ENCODE measurements at regions not wholly inside any gene's neighbourhood (a gene's known extent, or its start where the extent isn't known, plus 50 kb on each side); places are given as distances from the start of the nearest gene placed in this dataset.
"Not testable (repeated sequence)": the region's sequence is repeated elsewhere in the genome, so short reads cannot be mapped to it uniquely, and the experiment has no call there.

DNA sequence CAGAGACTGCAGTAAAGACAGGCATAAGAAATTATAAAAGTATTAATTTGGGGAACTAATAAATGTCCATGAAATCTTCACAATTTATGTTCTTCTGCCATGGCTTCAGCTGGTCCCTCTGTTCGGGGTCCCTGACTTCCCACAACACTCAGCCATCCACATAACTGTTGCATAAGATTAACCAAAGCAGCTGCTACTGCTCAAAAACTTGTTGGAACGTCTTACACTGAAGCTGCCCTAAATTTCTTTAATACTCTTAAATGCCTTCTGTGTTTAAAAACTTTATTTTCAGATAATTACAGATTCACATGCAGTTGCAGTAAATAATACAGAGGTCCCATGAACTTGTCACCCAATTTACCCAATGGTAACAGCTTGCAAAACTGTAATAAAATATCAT, 193.1 kb upstream of the DTNA start:
- H3K9me3 Mint-ChIP-seq: peaks cover 12% of the 10 kb centered on the region
- H3K4me3 Mint-ChIP-seq, H3K27ac Mint-ChIP-seq, H3K27me3 Mint-ChIP-seq, H3K36me3 Mint-ChIP-seq, H3K4me1 Mint-ChIP-seq, DNase-seq: not testable (repeated sequence)

- Mint-ChIP-seq H3K4me3 (no peak overlapping the region), H3K9me3 (peaks cover 6% of the 10 kb centered on the region)
These were observed 189.1 kb upstream of the DTNA start for GRCh38 chr18:34521040-34521439.

GRCh38 chr18:34522603-34523002, 187.5 kb upstream of the DTNA start:
- H3K4me1 Mint-ChIP-seq: no peaks in the 10 kb centered on the region
- no peak overlapping the region for H3K27ac Mint-ChIP-seq
- H3K9me3 Mint-ChIP-seq: peaks cover 4% of the 10 kb centered on the region
- H3K27me3 Mint-ChIP-seq: no peaks in the 10 kb centered on the region
- H3K36me3 Mint-ChIP-seq: no peaks in the 10 kb centered on the region
- H3K4me3 Mint-ChIP-seq: no peak overlapping the region
- DNase-seq: no peak

More at GRCh38 chr18:34521040-34521439, 189.1 kb upstream of the DTNA start:
- DNase-seq: no peak
- H3K27me3 Mint-ChIP-seq: no peaks in the 10 kb centered on the region
- no peaks in the 10 kb centered on the region for H3K36me3 Mint-ChIP-seq
- no peaks in the 10 kb centered on the region for H3K4me1 Mint-ChIP-seq
- H3K27ac Mint-ChIP-seq: no peak overlapping the region

DNA sequence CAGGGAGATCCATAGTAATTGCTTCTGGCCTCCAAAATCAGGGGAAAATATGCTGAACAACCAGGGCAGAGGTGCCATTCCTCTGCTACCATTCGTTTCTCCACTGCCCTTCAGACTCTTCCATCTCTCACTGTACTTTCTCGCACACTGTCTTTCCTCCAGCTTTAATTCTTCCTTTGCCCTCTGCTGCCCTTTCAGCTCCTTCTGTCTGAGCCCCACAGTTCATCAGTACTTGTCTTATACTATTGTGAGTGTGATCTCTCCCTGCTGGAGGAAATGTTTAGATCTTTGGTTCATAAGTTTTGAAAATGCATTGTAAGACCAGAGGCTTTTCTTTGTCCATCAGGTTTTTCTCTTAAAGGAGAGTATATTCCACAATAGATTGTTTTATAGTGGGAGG, 184.9 kb upstream of the DTNA start:
- H3K27me3 Mint-ChIP-seq: no peaks in the 10 kb centered on the region
- no peak overlapping the region for H3K4me3 Mint-ChIP-seq
- H3K36me3 Mint-ChIP-seq: no peaks in the 10 kb centered on the region
- H3K27ac Mint-ChIP-seq: no peak overlapping the region
- peaks cover 2% of the 10 kb centered on the region for H3K9me3 Mint-ChIP-seq
- no peaks in the 10 kb centered on the region for H3K4me1 Mint-ChIP-seq
- DNase-seq: no peak

DNA sequence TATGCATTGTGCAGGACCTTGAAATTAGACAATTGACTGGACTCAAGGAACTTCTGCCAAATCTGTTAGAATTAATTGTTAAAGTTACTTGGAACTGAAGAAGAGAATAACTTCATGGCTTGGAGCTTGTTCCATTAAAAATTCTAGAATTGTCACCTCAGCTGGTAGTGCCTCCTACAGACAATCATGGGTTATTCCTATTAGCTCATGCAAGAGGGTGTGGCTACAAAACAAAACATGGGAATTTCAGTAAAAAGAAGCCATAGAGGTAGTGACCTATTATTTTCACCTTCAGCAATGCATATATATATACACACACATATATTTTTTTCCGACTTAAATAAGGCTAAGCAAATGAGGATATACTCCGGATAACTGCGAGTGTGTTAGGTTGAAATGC, 181.9 kb upstream of the DTNA start:
- Mint-ChIP-seq H3K27ac (no peak overlapping the region), H3K27me3 (no peaks in the 10 kb centered on the region), H3K9me3 (peaks cover 5% of the 10 kb centered on the region), H3K36me3 (no peaks in the 10 kb centered on the region), H3K4me3 (no peak overlapping the region), H3K4me1 (no peaks in the 10 kb centered on the region)
- DNase-seq: no peak

DNA sequence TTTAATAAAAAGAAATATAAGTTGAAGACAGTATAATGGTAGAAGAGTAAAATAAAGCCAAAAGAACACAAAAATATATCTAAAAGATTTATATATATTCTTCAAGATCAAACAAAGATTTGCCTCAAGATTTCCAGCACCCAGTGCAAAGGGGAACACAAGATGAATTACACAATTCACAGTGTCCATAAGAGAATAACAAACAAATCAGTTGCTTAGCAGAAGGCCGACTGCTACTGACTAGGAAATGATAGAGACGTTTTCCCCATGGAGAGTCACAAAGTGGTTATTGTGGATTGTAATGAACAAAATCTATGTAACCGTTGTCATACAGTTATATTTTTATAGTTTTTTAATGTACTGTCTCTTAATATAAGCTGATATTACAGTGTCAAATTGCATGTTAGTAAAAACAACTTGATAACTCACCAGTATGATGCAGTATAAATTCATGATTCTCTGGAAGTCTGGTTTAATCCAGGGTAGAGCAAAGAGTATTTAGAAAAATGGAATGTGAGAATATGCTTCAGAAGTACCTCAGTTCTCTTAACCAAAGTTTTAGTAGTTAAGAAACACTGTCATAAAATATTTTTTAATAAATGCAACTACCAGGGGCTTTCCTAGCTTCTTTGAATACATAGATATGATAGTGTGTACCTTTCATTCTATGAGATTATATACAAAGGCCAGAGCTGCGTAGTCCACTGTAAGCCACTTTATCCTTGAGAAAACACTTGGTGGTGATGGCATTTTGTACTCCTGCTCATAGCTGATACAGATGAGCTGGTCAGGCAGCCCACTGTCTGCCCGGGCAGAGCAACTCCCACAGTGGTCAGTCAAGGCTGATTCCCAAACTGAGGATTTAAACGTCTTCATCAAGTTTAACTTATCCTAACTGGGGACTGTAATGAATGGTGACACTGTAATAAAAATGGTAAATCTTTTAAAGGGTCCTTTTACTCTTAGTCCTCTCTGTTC, 180.5 kb upstream of the DTNA start:
- Mint-ChIP-seq H3K27me3 (no peaks in the 10 kb centered on the region), H3K4me3 (no peak overlapping the region), H3K27ac (no peak overlapping the region), H3K36me3 (no peaks in the 10 kb centered on the region), H3K4me1 (no peaks in the 10 kb centered on the region), H3K9me3 (peaks cover 7% of the 10 kb centered on the region)
- DNase-seq: no peak

DNA sequence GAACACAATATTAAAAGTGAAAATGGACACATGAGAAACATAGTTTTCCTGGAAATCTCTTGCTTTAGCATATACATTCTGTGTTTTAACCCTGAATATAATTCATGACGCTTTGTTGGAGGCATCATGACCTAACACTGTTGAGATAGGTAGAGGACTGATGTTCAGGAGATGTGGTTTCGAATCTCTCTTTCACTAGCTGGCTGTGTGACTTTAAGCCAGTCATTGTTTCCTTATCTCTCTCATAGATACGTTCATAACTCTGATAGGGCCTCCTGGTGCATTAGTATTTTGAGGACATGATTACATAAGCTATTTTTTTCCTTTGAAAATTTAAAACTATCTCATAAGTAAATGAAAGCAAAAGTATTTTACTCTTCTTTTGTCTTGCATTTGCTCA, 179.0 kb upstream of the DTNA start:
- Mint-ChIP-seq H3K4me1 (no peaks in the 10 kb centered on the region), H3K27me3 (no peaks in the 10 kb centered on the region), H3K4me3 (no peak overlapping the region), H3K27ac (no peak overlapping the region), H3K9me3 (peaks cover 8% of the 10 kb centered on the region), H3K36me3 (no peaks in the 10 kb centered on the region)
- no peak for DNase-seq

- DNase-seq, H3K27ac Mint-ChIP-seq, H3K27me3 Mint-ChIP-seq, H3K4me3 Mint-ChIP-seq, H3K9me3 Mint-ChIP-seq, H3K36me3 Mint-ChIP-seq, H3K4me1 Mint-ChIP-seq: not testable (repeated sequence)
These were observed 175.5 kb upstream of the DTNA start for GRCh38 chr18:34534642-34535041.

- H3K4me3 Mint-ChIP-seq: no peak overlapping the region
- no peak overlapping the region for H3K27ac Mint-ChIP-seq
- no peaks in the 10 kb centered on the region for H3K4me1 Mint-ChIP-seq
- no peak for DNase-seq
- no peaks in the 10 kb centered on the region for H3K9me3 Mint-ChIP-seq
- no peaks in the 10 kb centered on the region for H3K36me3 Mint-ChIP-seq
- H3K27me3 Mint-ChIP-seq: no peaks in the 10 kb centered on the region
These were observed 169.2 kb upstream of the DTNA start for GRCh38 chr18:34540897-34541296.

- no peaks in the 10 kb centered on the region for H3K36me3 Mint-ChIP-seq
- no peak overlapping the region for H3K4me3 Mint-ChIP-seq
- no peaks in the 10 kb centered on the region for H3K27me3 Mint-ChIP-seq
- no peaks in the 10 kb centered on the region for H3K9me3 Mint-ChIP-seq
- H3K27ac Mint-ChIP-seq: no peak overlapping the region
- H3K4me1 Mint-ChIP-seq: no peaks in the 10 kb centered on the region
- no peak for DNase-seq
These were observed 167.5 kb upstream of the DTNA start for GRCh38 chr18:34542625-34543024.

GRCh38 chr18:34543356-34543755, 166.7 kb upstream of the DTNA start:
- Mint-ChIP-seq H3K36me3 (no peaks in the 10 kb centered on the region), H3K4me1 (no peaks in the 10 kb centered on the region), H3K27me3 (no peaks in the 10 kb centered on the region), H3K9me3 (no peaks in the 10 kb centered on the region), H3K27ac (no peak overlapping the region), H3K4me3 (no peak overlapping the region)
- no peak for DNase-seq

- H3K27me3 Mint-ChIP-seq: no peaks in the 10 kb centered on the region
These were observed 166.2 kb upstream of the DTNA start for GRCh38 chr18:34543945-34544344.

GRCh38 chr18:34544930-34545329, 165.2 kb upstream of the DTNA start:
- H3K27me3 Mint-ChIP-seq: no peaks in the 10 kb centered on the region
- no peaks in the 10 kb centered on the region for H3K9me3 Mint-ChIP-seq
- no peaks in the 10 kb centered on the region for H3K36me3 Mint-ChIP-seq
- H3K27ac Mint-ChIP-seq: no peak overlapping the region
- no peaks in the 10 kb centered on the region for H3K4me1 Mint-ChIP-seq
- DNase-seq: no peak
- no peak overlapping the region for H3K4me3 Mint-ChIP-seq

More at GRCh38 chr18:34543945-34544344, 166.2 kb upstream of the DTNA start:
- H3K4me3 Mint-ChIP-seq: no peak overlapping the region
- no peaks in the 10 kb centered on the region for H3K9me3 Mint-ChIP-seq
- H3K4me1 Mint-ChIP-seq: no peaks in the 10 kb centered on the region
- DNase-seq: no peak
- H3K36me3 Mint-ChIP-seq: no peaks in the 10 kb centered on the region
- no peak overlapping the region for H3K27ac Mint-ChIP-seq

DNA sequence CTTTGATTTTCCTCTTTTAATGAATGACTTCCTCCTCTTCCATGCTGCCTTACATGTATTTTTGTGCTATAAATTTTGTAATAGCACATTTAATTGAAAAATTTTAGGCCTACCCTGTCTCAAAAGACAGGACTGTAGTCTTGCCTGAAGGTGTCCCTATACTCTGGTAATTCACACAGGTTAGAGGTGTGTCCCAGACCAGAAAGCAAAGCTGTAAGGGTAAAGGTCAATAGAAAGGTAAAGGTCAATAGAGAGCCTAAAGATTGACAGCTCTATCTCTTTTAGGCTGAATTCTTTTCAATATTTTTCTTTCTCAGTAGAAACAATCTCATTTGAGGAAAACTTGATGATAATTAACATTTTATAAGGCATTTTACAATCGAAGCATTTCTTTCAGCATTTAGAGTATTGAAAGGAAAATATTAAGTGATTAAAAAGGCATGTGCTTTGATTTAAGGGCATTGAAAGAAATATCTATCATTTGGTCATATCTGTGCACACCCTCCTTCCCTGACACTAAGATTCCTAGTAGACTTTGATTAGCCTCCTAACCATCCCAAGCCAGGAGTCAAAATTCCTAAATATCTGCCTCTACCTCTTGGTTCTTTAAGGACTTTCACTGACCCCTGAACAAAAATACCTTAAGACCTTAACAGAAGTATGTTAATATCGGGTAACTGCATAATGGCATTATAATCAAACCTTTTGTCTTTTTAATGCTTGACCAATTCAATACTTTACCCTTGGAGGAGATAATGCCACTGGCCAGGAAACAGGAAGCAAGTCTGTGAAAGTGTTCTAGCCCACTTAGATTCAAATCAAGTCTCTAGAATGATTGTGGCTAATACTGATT, 161.8 kb upstream of the DTNA start:
- H3K9me3 Mint-ChIP-seq: no peaks in the 10 kb centered on the region
- H3K27me3 Mint-ChIP-seq: no peaks in the 10 kb centered on the region
- no peak overlapping the region for H3K4me3 Mint-ChIP-seq
- DNase-seq: no peak
- H3K27ac Mint-ChIP-seq: no peak overlapping the region
- no peaks in the 10 kb centered on the region for H3K4me1 Mint-ChIP-seq
- H3K36me3 Mint-ChIP-seq: no peaks in the 10 kb centered on the region

- H3K27ac Mint-ChIP-seq: no peak overlapping the region
- H3K4me3 Mint-ChIP-seq: no peak overlapping the region
- H3K27me3 Mint-ChIP-seq: no peaks in the 10 kb centered on the region
- H3K4me1 Mint-ChIP-seq: no peaks in the 10 kb centered on the region
- no peaks in the 10 kb centered on the region for H3K9me3 Mint-ChIP-seq
- DNase-seq: no peak
- no peaks in the 10 kb centered on the region for H3K36me3 Mint-ChIP-seq
These were observed 161.2 kb upstream of the DTNA start for GRCh38 chr18:34548973-34549294.

All from activated naive CD8-positive, alpha-beta T cell treated with anti-CD3 and anti-CD28 coated beads for 36 hours (primary cell).